GM18498 (cell line): ENCODE measurements at regions not wholly inside any gene's neighbourhood (a gene's known extent, or its start where the extent isn't known, plus 50 kb on each side); places are given as distances from the start of the nearest gene placed in this dataset.
"Not testable (repeated sequence)": the region's sequence is repeated elsewhere in the genome, so short reads cannot be mapped to it uniquely, and the experiment has no call there.

Source experiments
- ATAC-seq: cut with Tn5 transposase; IDR thresholded peaks from one replicate; pipeline ENCODE4 v1.9.1; 2021; ENCODE audit warnings: mild to moderate bottlenecking, moderate library complexity; ENCODE audit not compliant: unreplicated experiment

DNA sequence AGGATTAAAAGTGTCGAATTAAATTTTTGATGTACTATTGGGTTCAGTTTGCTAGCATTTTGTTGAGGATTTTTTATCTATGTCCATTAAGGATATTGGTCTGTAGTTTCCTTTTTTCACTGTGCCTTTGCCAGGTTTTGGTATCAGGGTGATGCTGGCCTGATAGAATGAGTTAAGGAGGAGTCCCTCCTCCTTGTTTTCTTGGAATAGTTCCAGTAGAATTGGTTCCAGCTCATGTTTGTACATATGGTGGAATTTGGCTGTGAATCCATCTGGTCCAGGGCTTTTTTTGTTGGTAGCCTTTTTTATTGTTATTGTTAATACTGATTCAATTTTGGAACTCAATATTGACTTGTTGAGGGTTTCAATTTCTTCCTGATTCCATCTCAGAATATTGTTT lies 141.8 kb downstream of the SIM1 start:
- ATAC-seq: no peak

GRCh38 chr6:100320686-100321085 lies 144.0 kb downstream of the SIM1 start:
- no peak for ATAC-seq

DNA sequence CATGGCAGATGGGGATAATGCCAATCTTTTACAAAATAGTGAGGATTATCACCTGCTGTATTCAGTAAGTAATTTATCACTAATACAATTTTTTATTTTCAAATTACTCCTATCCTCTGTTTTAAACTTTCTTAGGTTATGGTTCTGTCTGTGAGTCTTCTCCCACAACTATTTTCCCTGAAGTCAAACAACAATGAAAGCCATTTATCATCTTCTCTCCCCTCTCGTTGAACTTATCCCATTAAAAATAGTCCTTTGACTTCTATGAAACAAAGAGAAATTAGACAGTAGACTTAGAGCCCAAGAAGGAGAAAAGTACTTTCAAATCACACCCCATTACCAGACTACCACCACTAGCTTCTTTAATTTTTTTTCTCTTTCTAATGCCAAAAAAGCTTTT lies 147.7 kb downstream of the SIM1 start:
- ATAC-seq: no peak

DNA sequence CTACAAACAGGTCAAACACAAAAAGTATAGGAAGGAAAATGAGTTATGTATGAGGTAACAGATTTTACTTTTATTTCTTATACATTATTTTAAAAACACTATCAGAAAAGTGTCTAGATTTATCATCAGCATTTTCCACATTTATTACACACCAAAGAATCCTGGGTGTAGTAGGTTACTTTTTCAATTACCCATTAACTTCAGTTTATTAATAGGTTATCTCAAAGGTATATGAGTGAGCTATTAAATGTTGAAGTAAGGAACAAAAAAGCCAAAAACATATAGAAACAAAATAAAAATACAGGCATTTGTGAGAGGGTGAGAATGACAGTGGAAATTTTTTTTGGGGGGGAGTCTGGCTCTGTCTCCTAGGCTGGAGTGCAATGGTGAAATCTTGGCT lies 150.5 kb downstream of the SIM1 start:
- no peak for ATAC-seq

- no peak for ATAC-seq
These were observed 152.9 kb downstream of the SIM1 start for GRCh38 chr6:100311707-100312251.

- ATAC-seq: no peak
These were observed 155.5 kb downstream of the SIM1 start for GRCh38 chr6:100309174-100309573.

DNA sequence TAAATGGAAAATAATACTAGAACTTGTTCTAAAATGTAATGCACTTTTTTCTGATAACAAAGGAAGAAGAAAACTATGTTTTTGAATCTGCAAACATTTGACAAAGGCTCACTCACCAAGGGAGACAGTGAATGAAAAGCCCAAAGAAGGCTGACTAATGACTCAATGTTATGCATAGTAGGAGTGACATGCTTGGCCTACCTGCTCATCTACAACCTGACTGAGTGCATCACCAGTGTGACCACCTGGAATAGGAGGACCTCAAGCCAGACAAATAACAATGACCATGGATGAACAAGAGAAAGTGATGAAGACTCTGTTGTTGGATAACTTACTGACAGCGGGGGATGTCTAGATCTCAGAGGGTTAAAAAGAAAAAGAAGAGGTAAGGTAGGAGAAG lies 157.2 kb downstream of the SIM1 start:
- no peak for ATAC-seq

GRCh38 chr6:100305209-100305869 lies 159.4 kb downstream of the SIM1 start:
- ATAC-seq: no peak

GRCh38 chr6:100304575-100304974 lies 160.1 kb downstream of the SIM1 start:
- no peak for ATAC-seq

- ATAC-seq: no peak
These were observed 163.0 kb downstream of the SIM1 start for GRCh38 chr6:100301731-100302130.

DNA sequence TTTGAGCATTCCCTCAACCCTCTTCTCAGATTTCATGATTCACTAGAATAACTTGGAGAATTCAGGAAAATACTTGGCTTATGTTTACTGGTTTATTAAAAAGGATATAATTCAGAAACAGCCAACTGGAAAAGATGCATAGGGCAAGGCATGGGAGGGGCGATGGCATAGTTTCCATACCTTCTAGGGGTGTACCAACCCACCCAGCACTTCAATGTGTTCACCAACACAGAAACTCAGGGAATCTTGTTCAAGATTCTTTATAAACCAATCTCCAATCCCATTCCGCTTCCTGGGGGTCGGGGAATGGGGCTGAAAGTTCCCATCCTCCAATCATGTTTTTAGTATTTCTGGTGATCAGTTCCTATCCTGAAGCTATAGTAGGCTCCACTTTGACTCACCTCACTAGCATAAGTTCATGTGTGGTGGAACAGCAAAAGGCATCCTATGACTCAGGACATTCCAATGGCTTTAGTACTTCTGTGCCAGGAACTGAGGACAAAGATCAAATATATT lies 164.4 kb downstream of the SIM1 start:
- no peak for ATAC-seq

GRCh38 chr6:100296810-100297544 lies 167.7 kb downstream of the SIM1 start:
- no peak for ATAC-seq

- ATAC-seq: not testable (repeated sequence)
These were observed 169.5 kb downstream of the SIM1 start for GRCh38 chr6:100295172-100295571.

- ATAC-seq: no peak
These were observed 175.4 kb downstream of the SIM1 start for GRCh38 chr6:100289285-100289684.

GRCh38 chr6:100288311-100288710 lies 176.4 kb downstream of the SIM1 start:
- no peak for ATAC-seq

DNA sequence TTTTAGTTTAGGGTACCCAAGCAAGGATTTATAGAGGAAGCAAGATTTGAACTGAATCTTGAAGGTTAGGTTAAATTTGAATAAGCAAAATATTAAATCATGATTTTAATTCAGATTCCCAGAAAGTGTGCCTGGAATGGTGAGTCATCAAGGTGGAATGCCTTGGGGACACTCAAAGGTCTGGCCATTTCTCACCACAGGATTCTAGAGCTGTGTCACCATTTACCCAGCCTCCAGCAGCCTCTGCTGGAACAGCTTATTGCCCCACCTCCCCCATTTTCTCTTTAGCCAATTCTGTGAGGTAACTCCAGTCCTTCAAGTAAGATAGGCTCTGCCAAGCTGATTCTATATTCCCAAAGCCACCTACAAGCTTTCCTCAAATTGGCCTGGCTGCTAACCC lies 181.4 kb downstream of the SIM1 start:
- ATAC-seq: no peak

DNA sequence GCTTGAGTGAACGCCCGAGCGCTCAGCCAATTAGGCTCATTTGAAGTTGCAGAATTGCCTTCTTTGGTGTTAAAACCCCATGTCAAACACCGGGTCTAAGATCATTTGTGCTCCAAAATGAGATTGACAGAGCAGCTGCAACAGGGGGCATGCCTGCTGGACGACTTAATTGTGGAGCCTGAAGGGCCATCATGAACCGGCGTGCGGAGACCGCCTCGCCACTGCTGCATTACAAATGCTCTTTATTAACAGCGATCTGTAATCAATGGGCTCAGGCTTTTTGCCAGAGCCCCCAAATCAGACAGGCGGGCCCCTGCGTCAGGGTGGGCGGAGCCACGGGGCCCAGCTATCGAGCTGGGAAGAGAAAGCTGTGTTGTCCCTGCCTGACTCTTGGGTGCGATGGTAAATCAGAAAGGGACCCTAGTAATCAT lies 183.2 kb downstream of the SIM1 start:
- ATAC-seq: no peak

- no peak for ATAC-seq
These were observed 188.2 kb downstream of the SIM1 start for GRCh38 chr6:100276311-100277057.

- no peak for ATAC-seq
These were observed 190.6 kb downstream of the SIM1 start for GRCh38 chr6:100274147-100274546.

DNA sequence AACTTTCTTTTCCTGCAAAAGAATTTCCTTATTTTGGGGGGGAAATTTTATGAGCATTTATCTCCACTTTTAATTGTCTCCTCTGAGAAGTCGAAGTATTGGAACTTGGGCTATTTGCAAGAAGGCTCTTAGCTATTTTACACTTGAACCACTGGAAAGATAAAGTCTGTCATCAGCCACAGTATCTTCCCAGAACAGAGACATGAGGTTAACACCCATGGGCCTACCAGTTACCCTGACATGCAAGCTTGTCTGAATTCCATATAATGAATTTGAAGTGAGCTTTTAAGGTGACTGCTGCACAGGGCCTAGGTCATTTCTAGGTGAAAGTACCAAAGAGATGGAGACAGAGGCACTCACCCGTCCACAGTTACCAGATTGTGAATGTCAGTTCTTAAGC lies 193.1 kb downstream of the SIM1 start:
- no peak for ATAC-seq

GRCh38 chr6:100271202-100271601 lies 193.5 kb downstream of the SIM1 start:
- ATAC-seq: no peak
